ENCODE measurements at regions not wholly inside any gene's neighbourhood (a gene's known extent, or its start where the extent isn't known, plus 50 kb on each side); places are given as distances from the start of the nearest gene placed in this dataset.

DNA sequence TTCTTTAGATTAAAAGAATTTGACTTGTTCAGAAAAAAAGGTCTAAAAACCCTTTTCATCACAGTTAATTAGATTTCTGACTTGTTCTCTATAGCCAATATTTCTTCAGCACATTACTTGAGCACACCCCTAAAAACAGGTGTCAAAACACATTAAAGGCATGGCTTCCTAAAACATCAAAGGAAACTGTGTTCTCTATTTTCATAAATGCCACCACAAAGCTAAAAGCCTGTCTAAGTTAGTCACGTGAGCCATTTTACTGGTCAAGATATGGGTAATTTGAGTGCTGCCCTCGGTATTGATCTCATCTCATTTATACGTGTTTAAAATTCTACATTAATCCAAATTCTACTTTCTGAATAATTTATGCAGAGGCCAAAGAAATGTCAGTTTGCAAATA lies 580.5 kb downstream of the HAO1 start:
- H4K8ac ChIP-seq (ENCODE audit: low read depth in 2 of 2, low read length in 2 of 2), result no peak overlapping the region
- dilution Hi-C loops (cut with HindIII; ENCODE audit: low sequenced_read_pairs, unreplicated experiment) (no loop called here), in situ Hi-C loops (cut with MboI; ENCODE audit: low sequenced_read_pairs) (no loop called here), intact Hi-C loops (cut with micrococcal nuclease) (no loop called here)
- no peak overlapping the region for H3K9ac ChIP-seq (ENCODE audit: low read depth, low read length)
- no peaks in the 10 kb centered on the region for H3K9me1 ChIP-seq (ENCODE audit: insufficient read depth, low read length)
- ATAC-seq (ENCODE audit: low read depth) (no peak), DNase-seq (no peak)
- no peak overlapping the region for H2BK120ac ChIP-seq (ENCODE audit: low read depth, low read length)
- no CpG with 5 or more reads among the region's 3 CpGs for WGBS, 2 experiments (ENCODE audit: extremely low coverage in 2 of 2, insufficient read length in 1 of 2)
- H2BK5ac ChIP-seq (ENCODE audit: low read depth, low read length, poor library complexity, severe bottlenecking), result no peak overlapping the region
- H3K4ac ChIP-seq (ENCODE audit: low read depth, low read length), result no peak overlapping the region
- no peaks in the 10 kb centered on the region for H3K79me1 ChIP-seq (ENCODE audit: low read depth in 1 of 2, low read length in 2 of 2)
- CTCF ChIA-PET, result no interaction called here
- H3K9me3 ChIP-seq (ENCODE audit: control insufficient read depth, insufficient read depth, low read length), result no peaks in the 10 kb centered on the region
- H2BK20ac ChIP-seq (ENCODE audit: low read depth, low read length), result no peak overlapping the region
- POLR2A ChIA-PET (ENCODE audit: unreplicated experiment), result no interaction called here
- BruUV-seq (replicated peaks), result no TSS peak
- H3K36me3 ChIP-seq (ENCODE audit: control insufficient read depth, insufficient read depth, low read length), result no peaks in the 10 kb centered on the region
- H3K56ac ChIP-seq (ENCODE audit: extremely low read depth, insufficient read depth, low read length), result no peak overlapping the region
- no peak overlapping the region for H4K91ac ChIP-seq (ENCODE audit: insufficient read depth, low read depth, low read length)
- H3K27me3 ChIP-seq (ENCODE audit: control insufficient read depth, insufficient read depth, low read length), result no peaks in the 10 kb centered on the region
- no peak overlapping the region for H4K5ac ChIP-seq (ENCODE audit: low read depth, low read length)
- H2BK15ac ChIP-seq (ENCODE audit: low read depth, low read length), result no peak overlapping the region
- H3K4me2 ChIP-seq (ENCODE audit: low read depth, low read length), result no peak overlapping the region
- no peak overlapping the region for H3K4me3 ChIP-seq (ENCODE audit: insufficient read depth, low read depth, low read length)
- TF ChIP-seq POLR2A (IDR thresholded peaks at IDR 0.05; ENCODE audit: low read depth, low read length), result no peak
- no peak for TF ChIP-seq MXI1 (IDR thresholded peaks at IDR 0.05; ENCODE audit: borderline replicate concordance, low read depth, low read length)
- no peak for TF ChIP-seq RCOR1 (IDR thresholded peaks at IDR 0.05; ENCODE audit: insufficient replicate concordance, low read length)
- TF ChIP-seq BHLHE40 (IDR thresholded peaks at IDR 0.05; ENCODE audit: low read depth, low read length), result no peak
- no peak for TF ChIP-seq CHD1 (IDR thresholded peaks at IDR 0.05; ENCODE audit: low read depth, low read length)
- TF ChIP-seq USF2 (IDR thresholded peaks at IDR 0.05; ENCODE audit: low read depth, low read length), result no peak
- no peak for TF ChIP-seq FOS (IDR thresholded peaks at IDR 0.05; ENCODE audit: low read depth, low read length)
- no peak for TF ChIP-seq SMC3 (IDR thresholded peaks at IDR 0.05; ENCODE audit: low read depth, low read length)
- TF ChIP-seq RAD21 (IDR thresholded peaks at IDR 0.05; ENCODE audit: low read length), result no peak
- no peak overlapping the region for H3K14ac ChIP-seq (replicated peaks; ENCODE audit: low read depth, low read length)
- H3K23ac ChIP-seq (ENCODE audit: low read depth, low read length), result no peak overlapping the region
- no peak overlapping the region for H3K18ac ChIP-seq (ENCODE audit: low read depth, low read length)
- H4K20me1 ChIP-seq (ENCODE audit: insufficient read depth, low read length), result no peaks in the 10 kb centered on the region
- H2AK9ac ChIP-seq (replicated peaks; ENCODE audit: low read depth, low read length, poor library complexity), result no peak overlapping the region
- H2AK5ac ChIP-seq (ENCODE audit: low read depth, low read length), result no peak overlapping the region
- H3K27ac ChIP-seq (ENCODE audit: insufficient read depth, low read length), result no peak overlapping the region
- H3K4me1 ChIP-seq (ENCODE audit: control insufficient read depth, insufficient read depth, low read length), result no peaks in the 10 kb centered on the region
- no peak overlapping the region for H2AFZ ChIP-seq (replicated peaks; ENCODE audit: low read length, poor library complexity)
